Osteoblast (primary cell): ENCODE measurements at regions not wholly inside any gene's neighbourhood (a gene's known extent, or its start where the extent isn't known, plus 50 kb on each side); places are given as distances from the start of the nearest gene placed in this dataset.

ENCODE experiments used
- DNase-seq: peaks from one replicate; pipeline ENCODE4 v3.0.0; 2011; ENCODE audit warnings: low spot score, mixed read lengths; ENCODE audit not compliant: insufficient read length; ENCODE audit errors: missing footprints
- H2AFZ ChIP-seq: 2 replicates; pipeline ENCODE4 v1.6.0; 2011; ENCODE audit warnings: mild to moderate bottlenecking, low read length
- H3K27ac ChIP-seq: 2 replicates; pipeline ENCODE4 v1.5.1; 2011; ENCODE audit warnings: mild to moderate bottlenecking, low read depth, low read length, moderate library complexity
- H3K27me3 ChIP-seq: 2 replicates; pipeline ENCODE4 v1.6.0; 2012; ENCODE audit warnings: mild to moderate bottlenecking, control low read depth, inconsistent platforms, low read length, moderate library complexity; ENCODE audit not compliant: insufficient read depth
- H3K36me3 ChIP-seq: 2 replicates; pipeline ENCODE4 v1.5.1; 2011; ENCODE audit warnings: mild to moderate bottlenecking, low read length, control low read depth, moderate library complexity; ENCODE audit not compliant: insufficient read depth
- H3K4me1 ChIP-seq: 2 replicates; pipeline ENCODE4 v1.5.1; 2011; ENCODE audit warnings: mild to moderate bottlenecking, low read length, control low read depth, moderate library complexity; ENCODE audit not compliant: insufficient read depth
- H3K4me2 ChIP-seq: 2 replicates; pipeline ENCODE4 v1.6.0; 2011; ENCODE audit warnings: mild to moderate bottlenecking, low read length; ENCODE audit not compliant: insufficient read depth
- H3K4me3 ChIP-seq: fragments of 200-600 bp; sonication (generic); 3 replicates; pipeline ENCODE4 v1.5.1; 2012; ENCODE audit warnings: mild to moderate bottlenecking, low read length, inconsistent platforms; ENCODE audit not compliant: insufficient read depth
- H3K79me2 ChIP-seq: 2 replicates; pipeline ENCODE4 v1.6.0; 2012; ENCODE audit warnings: mild to moderate bottlenecking, low read length, control low read depth, inconsistent platforms; ENCODE audit not compliant: insufficient read depth
- H3K9me3 ChIP-seq: 2 replicates; pipeline ENCODE4 v1.5.1; 2011; ENCODE audit warnings: low read depth, low read length, control low read depth
- H4K20me1 ChIP-seq: 2 replicates; pipeline ENCODE4 v1.6.0; 2012; ENCODE audit warnings: mild to moderate bottlenecking, low read length, control low read depth; ENCODE audit not compliant: insufficient read depth
- TF ChIP-seq, protein P1 (sequence below): IDR thresholded peaks from 2 replicates; pipeline ENCODE4 v1.5.1; 2011; ENCODE audit warnings: mild to moderate bottlenecking, low read depth, low read length, moderate library complexity; ENCODE audit errors: extremely low read depth

DNA sequence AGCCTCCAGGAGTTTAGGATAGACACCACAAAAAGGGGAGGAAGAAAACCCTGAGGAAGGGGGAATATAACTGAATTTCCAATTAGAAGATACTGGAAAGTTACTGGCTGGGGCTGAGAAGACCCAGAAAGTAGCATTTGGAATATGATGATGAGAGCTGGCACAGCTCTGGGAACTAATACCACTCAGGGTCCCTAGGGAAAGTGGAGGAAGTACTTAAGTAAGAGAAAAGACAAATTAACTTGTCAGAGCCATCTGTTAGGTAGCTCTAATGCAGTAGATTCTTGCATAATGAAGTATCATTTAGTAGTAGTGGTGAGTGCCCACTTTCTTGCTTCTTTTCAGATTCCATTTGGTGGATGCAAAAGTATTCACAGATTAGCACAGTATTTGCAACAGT is 90.8 kb upstream of the TSPAN5 start:
- Histone ChIP-seq H3K36me3 (no peaks in the 10 kb centered on the region), H3K4me1 (peaks cover 12% of the 10 kb centered on the region), H3K4me3 (no peak overlapping the region), H3K4me2 (no peak overlapping the region), H3K27ac (no peak overlapping the region), H4K20me1 (no peaks in the 10 kb centered on the region), H2AFZ (no peak overlapping the region), H3K27me3 (no peaks in the 10 kb centered on the region), H3K9me3 (no peaks in the 10 kb centered on the region), H3K79me2 (no peaks in the 10 kb centered on the region)
- TF ChIP-seq, protein P1, sequence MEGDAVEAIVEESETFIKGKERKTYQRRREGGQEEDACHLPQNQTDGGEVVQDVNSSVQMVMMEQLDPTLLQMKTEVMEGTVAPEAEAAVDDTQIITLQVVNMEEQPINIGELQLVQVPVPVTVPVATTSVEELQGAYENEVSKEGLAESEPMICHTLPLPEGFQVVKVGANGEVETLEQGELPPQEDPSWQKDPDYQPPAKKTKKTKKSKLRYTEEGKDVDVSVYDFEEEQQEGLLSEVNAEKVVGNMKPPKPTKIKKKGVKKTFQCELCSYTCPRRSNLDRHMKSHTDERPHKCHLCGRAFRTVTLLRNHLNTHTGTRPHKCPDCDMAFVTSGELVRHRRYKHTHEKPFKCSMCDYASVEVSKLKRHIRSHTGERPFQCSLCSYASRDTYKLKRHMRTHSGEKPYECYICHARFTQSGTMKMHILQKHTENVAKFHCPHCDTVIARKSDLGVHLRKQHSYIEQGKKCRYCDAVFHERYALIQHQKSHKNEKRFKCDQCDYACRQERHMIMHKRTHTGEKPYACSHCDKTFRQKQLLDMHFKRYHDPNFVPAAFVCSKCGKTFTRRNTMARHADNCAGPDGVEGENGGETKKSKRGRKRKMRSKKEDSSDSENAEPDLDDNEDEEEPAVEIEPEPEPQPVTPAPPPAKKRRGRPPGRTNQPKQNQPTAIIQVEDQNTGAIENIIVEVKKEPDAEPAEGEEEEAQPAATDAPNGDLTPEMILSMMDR = no peak
- DNase-seq = no peak

DNA sequence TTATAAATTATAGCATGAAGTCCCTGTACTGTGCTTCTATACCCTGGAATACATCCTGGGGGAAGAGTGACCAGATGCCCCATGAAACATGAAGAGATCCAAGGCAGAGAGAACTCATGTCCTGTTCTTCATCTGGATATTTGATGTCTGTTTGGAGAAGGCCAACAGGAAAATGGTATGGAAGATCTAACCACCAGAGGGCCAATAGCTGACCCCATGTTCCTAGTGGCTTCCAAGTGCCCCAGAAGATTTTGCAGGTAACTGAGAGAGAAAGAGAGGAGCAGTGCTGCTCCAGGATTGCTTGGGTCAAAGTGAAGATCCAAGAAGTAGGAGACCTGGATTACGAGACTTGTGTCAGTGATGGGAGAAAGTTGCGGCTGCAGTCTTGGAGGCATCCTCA is 90.2 kb upstream of the TSPAN5 start:
- DNase-seq = no peak
- Histone ChIP-seq H3K36me3 (no peaks in the 10 kb centered on the region), H4K20me1 (no peaks in the 10 kb centered on the region), H3K27ac (no peak overlapping the region), H3K9me3 (no peaks in the 10 kb centered on the region), H3K4me3 (no peak overlapping the region), H2AFZ (no peak overlapping the region), H3K79me2 (no peaks in the 10 kb centered on the region), H3K4me1 (peaks cover 12% of the 10 kb centered on the region), H3K4me2 (no peak overlapping the region), H3K27me3 (no peaks in the 10 kb centered on the region)
- TF ChIP-seq, protein P1 = no peak

- Histone ChIP-seq H3K4me2 (no peak overlapping the region), H3K4me1 (peaks cover 12% of the 10 kb centered on the region), H4K20me1 (no peaks in the 10 kb centered on the region), H3K4me3 (no peak overlapping the region), H3K79me2 (no peaks in the 10 kb centered on the region), H3K27me3 (no peaks in the 10 kb centered on the region), H3K27ac (no peak overlapping the region), H3K9me3 (no peaks in the 10 kb centered on the region), H3K36me3 (no peaks in the 10 kb centered on the region), H2AFZ (peak overlapping the region; percentile 25)
- DNase-seq = no peak
- TF ChIP-seq, protein P1 = no peak
These were observed 89.1 kb upstream of the TSPAN5 start for GRCh38 chr4:98747393-98748091.

- Histone ChIP-seq H3K27ac (peak overlapping the region; percentile 46), H4K20me1 (no peaks in the 10 kb centered on the region), H3K4me3 (no peak overlapping the region), H2AFZ (peak overlapping the region; percentile 86), H3K4me2 (no peak overlapping the region), H3K36me3 (no peaks in the 10 kb centered on the region), H3K27me3 (no peaks in the 10 kb centered on the region), H3K79me2 (no peaks in the 10 kb centered on the region), H3K4me1 (peaks cover 12% of the 10 kb centered on the region), H3K9me3 (no peaks in the 10 kb centered on the region)
- TF ChIP-seq, protein P1 = no peak
- DNase-seq = no peak
These were observed 88.5 kb upstream of the TSPAN5 start for GRCh38 chr4:98746936-98747335.
